Ovary (tissue), 7 donors: ENCODE measurements at regions not wholly inside any gene's neighbourhood (a gene's known extent, or its start where the extent isn't known, plus 50 kb on each side); places are given as distances from the start of the nearest gene placed in this dataset.

Experiments used
- DNase-seq, 5 donors: peaks; one replicate each; pipeline ENCODE4 v3.0.0-alpha.2; 2019 to 2020
- H3K27ac ChIP-seq, 2 donors: fragments of 200-600 bp; one replicate each; pipeline versions ENCODE4 v1.5.1 to v1.8.0; 2019 to 2022
- H3K27me3 ChIP-seq: fragments of 200-600 bp; one replicate; pipeline ENCODE4 v1.8.0; 2022
- H3K36me3 ChIP-seq: fragments of 200-600 bp; sonication (generic); one replicate; pipeline ENCODE4 v1.5.1; 2019
- H3K4me1 ChIP-seq: one replicate; pipeline ENCODE4 v1.8.1; 2013; ENCODE audit warnings: mild to moderate bottlenecking, moderate library complexity; ENCODE audit not compliant: insufficient read depth
- H3K4me3 ChIP-seq: fragments of 200-600 bp; sonication (generic); one replicate; pipeline ENCODE4 v1.5.1; 2017
- H3K9me3 ChIP-seq, 2 donors: fragments of 200-600 bp in 1 of 2; sonication (generic) in 1 of 2; one replicate each; pipeline versions ENCODE4 v1.5.1 to v1.8.1; 2013 to 2019; ENCODE audit warnings: mild to moderate bottlenecking in 1 of 2, moderate library complexity in 1 of 2
- CTCF ChIP-seq, 3 donors: fragments of 450-650 bp in 2 of 3; fragments of 200-600 bp in 1 of 3; IDR thresholded peaks; one replicate each; pipeline versions ENCODE4 v1.5.1 to v1.8.0; 2016 to 2022; ENCODE audit warnings: antibody characterized with exemption in 3 of 3, mild to moderate bottlenecking in 1 of 3
- EP300 ChIP-seq: sonication (generic); formaldehyde crosslinking; IDR thresholded peaks from one replicate; pipeline ENCODE4 v1.6.1; 2017; ENCODE audit warnings: antibody characterized with exemption
- POLR2A ChIP-seq: fragments of 450-650 bp; IDR thresholded peaks from one replicate; pipeline ENCODE4 v1.6.1; 2017; ENCODE audit warnings: antibody characterized with exemption, mild to moderate bottlenecking, moderate library complexity
- WGBS, 3 donors: extraction: QIAGEN DNeasy Blood & Tissue Kit in 1 of 3; methylation state at CpG; one replicate each; pipeline versions ENCODE4 v1.1.5 to v1.1.7; 2013 to 2017; 5-methylcytosine and 5-hydroxymethylcytosine counted together
- intact Hi-C, 4 donors: fragments of 100-400 bp; cut with DNase I; formaldehyde crosslinking; loops; one replicate each; pipeline versions ENCODE4 v1.11.0 to v1.15.1; 2022 to 2023
- donor health status: DM: no; HTN: no; CAD: no; lungs with moderate emphysema.
- donor health status: DM: no; HTN: no; CAD: no.
- donor health status: Bipolar disorder and iron deficiency.
- donor health status: DM: no; HTN: no; CAD: no.
- donor health status: DM: yes; HTN: yes; CAD: no.

GRCh38 chr12:113604666-113605065 lies 133.0 kb upstream of the LHX5 start:
- intact Hi-C loops: no loop called here
- DNase-seq: no peak
- Histone ChIP-seq H3K27me3 (no peaks in the 10 kb centered on the region), H3K27ac (no peak overlapping the region), H3K4me1 (no peaks in the 10 kb centered on the region), H3K36me3 (no peaks in the 10 kb centered on the region), H3K4me3 (no peak overlapping the region), H3K9me3 (no peaks in the 10 kb centered on the region)
- TF ChIP-seq CTCF (IDR thresholded peaks at IDR 0.05): no peak
- no peak for TF ChIP-seq POLR2A
- TF ChIP-seq EP300: no peak

DNA sequence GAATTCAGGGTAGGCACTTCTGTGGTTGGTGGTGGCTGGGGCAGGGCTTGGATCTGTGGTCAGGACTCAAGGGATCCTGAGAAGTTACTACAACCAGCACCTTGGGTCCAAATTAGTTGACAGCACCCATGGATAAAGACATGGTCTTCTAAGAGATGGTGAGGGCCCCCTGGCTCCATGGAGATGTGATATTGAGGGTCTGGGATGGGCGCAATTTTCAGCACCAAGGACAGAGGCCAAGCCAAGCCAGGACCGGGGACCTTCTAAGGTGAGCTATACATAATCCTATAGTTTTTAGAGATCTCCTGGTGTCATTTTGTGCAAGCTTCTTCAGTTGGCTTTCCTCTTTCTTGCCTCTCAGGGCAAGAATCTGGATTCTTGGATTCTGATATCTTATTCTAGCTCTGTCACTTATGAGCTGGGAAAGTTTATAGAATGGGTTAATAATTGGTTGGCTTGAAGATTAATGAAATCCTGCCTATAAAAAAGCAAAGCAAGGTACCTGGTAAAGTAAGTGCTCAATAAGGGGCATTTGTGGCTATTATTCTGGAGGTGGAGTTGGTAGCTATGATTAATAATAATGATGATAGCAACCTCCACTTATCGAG lies 130.1 kb upstream of the LHX5 start:
- intact Hi-C loops: no loop called here
- H3K36me3 ChIP-seq: no peaks in the 10 kb centered on the region
- no peaks in the 10 kb centered on the region for H3K4me1 ChIP-seq
- 37 to 40% (median 38%) methylated on average over 3 of the region's 3 CpGs for WGBS, 3 donors
- H3K9me3 ChIP-seq: no peaks in the 10 kb centered on the region
- TF ChIP-seq EP300: no peak
- no peaks in the 10 kb centered on the region for H3K27me3 ChIP-seq
- no peak for DNase-seq
- no peak overlapping the region for H3K27ac ChIP-seq
- no peak overlapping the region for H3K4me3 ChIP-seq

DNA sequence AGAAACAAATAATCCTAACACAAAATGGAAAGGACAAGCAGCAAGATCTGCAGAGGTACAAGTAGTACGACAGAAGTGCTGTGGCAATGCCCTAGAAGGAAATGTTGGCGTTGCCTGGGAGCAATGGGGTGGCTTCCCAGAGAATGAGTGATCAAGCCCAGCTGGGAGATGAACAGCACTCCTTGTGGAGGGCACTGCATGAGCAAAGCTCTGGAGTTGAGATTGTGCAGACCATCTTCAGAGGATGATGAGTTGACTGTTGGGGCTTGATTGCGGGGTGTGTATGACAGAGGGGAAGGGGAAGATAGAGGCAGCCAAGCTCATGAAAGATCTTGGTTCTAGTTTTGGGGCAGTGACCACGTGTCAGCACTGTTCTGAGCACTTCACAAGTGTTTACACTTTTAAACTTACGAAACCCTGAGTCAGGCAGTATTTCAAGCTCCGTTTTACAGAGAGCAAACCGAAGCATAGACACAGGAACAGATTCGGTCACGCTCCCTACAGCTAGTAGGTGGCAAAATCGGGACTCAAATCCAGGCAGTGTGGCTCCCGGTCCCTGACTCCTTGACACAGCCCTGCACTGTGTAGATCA lies 127.2 kb upstream of the LHX5 start:
- TF ChIP-seq CTCF (IDR thresholded peaks at IDR 0.05): no peak
- TF ChIP-seq POLR2A: no peak
- TF ChIP-seq EP300: no peak
- intact Hi-C loops: no loop called here
- Histone ChIP-seq H3K27ac (no peak overlapping the region), H3K4me3 (no peak overlapping the region), H3K4me1 (no peaks in the 10 kb centered on the region), H3K36me3 (no peaks in the 10 kb centered on the region), H3K9me3 (no peaks in the 10 kb centered on the region), H3K27me3 (no peaks in the 10 kb centered on the region)
- WGBS, 3 donors: 56 to 60% (median 58%) methylated on average over 11 of the region's 11 CpGs
- DNase-seq: no peak

- no peak for DNase-seq
- no peaks in the 10 kb centered on the region for H3K9me3 ChIP-seq
- TF ChIP-seq EP300 (no peak), POLR2A (no peak), CTCF (IDR thresholded peaks at IDR 0.05) (no peak)
- H3K36me3 ChIP-seq: no peaks in the 10 kb centered on the region
- WGBS, 3 donors: 59 to 72% (median 66%) methylated on average over 2 of the region's 2 CpGs
- no peak overlapping the region for H3K27ac ChIP-seq
- no peaks in the 10 kb centered on the region for H3K4me1 ChIP-seq
- H3K27me3 ChIP-seq: no peaks in the 10 kb centered on the region
- intact Hi-C loops: no loop called here
- no peak overlapping the region for H3K4me3 ChIP-seq
Measured at GRCh38 chr12:113594967-113595366, 123.3 kb upstream of the LHX5 start.

- H3K4me1 ChIP-seq: no peaks in the 10 kb centered on the region
- intact Hi-C loops: no loop called here
- DNase-seq: no peak
- TF ChIP-seq POLR2A: no peak
- TF ChIP-seq EP300: no peak
- no peak for TF ChIP-seq CTCF (IDR thresholded peaks at IDR 0.05)
- H3K36me3 ChIP-seq: no peaks in the 10 kb centered on the region
- no peaks in the 10 kb centered on the region for H3K9me3 ChIP-seq
- WGBS, 3 donors: 0 to 2% (median 1%) methylated on average over 42 to 46 of the region's 46 CpGs
- H3K4me3 ChIP-seq: no peak overlapping the region
- no peaks in the 10 kb centered on the region for H3K27me3 ChIP-seq
- no peak overlapping the region for H3K27ac ChIP-seq
Measured at GRCh38 chr12:113591480-113591974, 119.9 kb upstream of the LHX5 start.
